PC-9 (cell line): ENCODE measurements at regions not wholly inside any gene's neighbourhood (a gene's known extent, or its start where the extent isn't known, plus 50 kb on each side); places are given as distances from the start of the nearest gene placed in this dataset.

Experiments
- BruUV-seq: library from RNA; stranded (reverse); fragments of 400-500 nt; replicated peaks from 2 replicates; lab custom pipeline; 2021; lab: Mats Ljungman, UMichigan
- CTCF ChIA-PET: fragments of 300-600 bp; sonication (Branson Sonifier 250); formaldehyde crosslinking; loops from one replicate; lab custom pipeline; 2022; ENCODE audit warnings: antibody characterized with exemption; lab: Charles Lee
- POLR2A ChIA-PET: fragments of 300-600 bp; sonication (Branson Sonifier 250); formaldehyde crosslinking; loops from one replicate; lab custom pipeline; 2022; ENCODE audit warnings: antibody characterized with exemption; ENCODE audit not compliant: unreplicated experiment; lab: Charles Lee
- DNase-seq, 2 experiments: peaks; one replicate each; pipeline versions ENCODE4 v3.0.0 to v3.0.0-alpha.2; 2015 to 2022; ENCODE audit warnings: mixed read lengths in 1 of 2
- H2AFZ ChIP-seq: fragments of 200-600 bp; sonication (generic); 2 replicates; pipeline ENCODE4 v1.8.1; 2017; ENCODE audit warnings: antibody characterized with exemption
- H3F3A ChIP-seq: fragments of 200-600 bp; sonication (generic); 2 replicates; pipeline ENCODE4 v1.8.1; 2017; ENCODE audit warnings: antibody characterized with exemption, mild to moderate bottlenecking, low read depth; ENCODE audit not compliant: insufficient read depth
- H3K27ac ChIP-seq: fragments of 200-600 bp; sonication (generic); 2 replicates; pipeline ENCODE4 v1.6.1; 2016; ENCODE audit warnings: mixed run types
- H3K27me3 ChIP-seq: fragments of 200-600 bp; sonication (generic); 2 replicates; pipeline ENCODE4 v1.6.1; 2016; ENCODE audit warnings: low read depth, mixed run types; ENCODE audit not compliant: insufficient read depth
- H3K36me3 ChIP-seq: fragments of 200-600 bp; sonication (generic); 2 replicates; pipeline ENCODE4 v1.6.1; 2016; ENCODE audit warnings: low read depth, mixed run types
- H3K4me1 ChIP-seq: fragments of 200-600 bp; sonication (generic); replicated peaks from 2 replicates; pipeline ENCODE4 v1.6.1; 2016; ENCODE audit warnings: mixed run types; ENCODE audit not compliant: insufficient read depth
- H3K4me2 ChIP-seq: fragments of 200-600 bp; sonication (generic); 2 replicates; pipeline ENCODE4 v1.6.1; 2017; ENCODE audit warnings: mixed run types
- H3K4me3 ChIP-seq: fragments of 200-600 bp; sonication (generic); 2 replicates; pipeline ENCODE4 v1.6.1; 2016; ENCODE audit warnings: mixed run types
- H3K79me2 ChIP-seq: fragments of 200-600 bp; sonication (generic); 2 replicates; pipeline ENCODE4 v1.6.1; 2017; ENCODE audit warnings: low read depth, mixed run types
- H3K9me2 ChIP-seq: fragments of 200-600 bp; sonication (generic); 2 replicates; pipeline ENCODE4 v1.8.1; 2017; ENCODE audit warnings: mild to moderate bottlenecking; ENCODE audit not compliant: insufficient read depth
- H3K9me3 ChIP-seq: fragments of 200-600 bp; sonication (generic); 2 replicates; pipeline ENCODE4 v1.8.1; 2016; ENCODE audit warnings: low read depth; ENCODE audit not compliant: insufficient read depth
- H4K20me1 ChIP-seq: fragments of 200-600 bp; sonication (generic); 2 replicates; pipeline ENCODE4 v1.8.1; 2017; ENCODE audit not compliant: insufficient read depth
- CTCF ChIP-seq: fragments of 200-600 bp; sonication (generic); conservative IDR thresholded peaks from 2 replicates; pipeline ENCODE4 v1.6.1; 2017; ENCODE audit warnings: mixed run types, antibody characterized with exemption, mild to moderate bottlenecking, moderate library complexity
- EZH2 ChIP-seq: fragments of 200-600 bp; sonication (generic); IDR thresholded peaks from 2 replicates; pipeline ENCODE4 v1.8.0; 2017; ENCODE audit warnings: antibody characterized with exemption, low read depth
- intact Hi-C: fragments of 100-400 bp; cut with micrococcal nuclease; formaldehyde crosslinking; loops from one replicate; pipeline ENCODE4 v1.10.0; 2022; ENCODE audit not compliant: unreplicated experiment

DNA sequence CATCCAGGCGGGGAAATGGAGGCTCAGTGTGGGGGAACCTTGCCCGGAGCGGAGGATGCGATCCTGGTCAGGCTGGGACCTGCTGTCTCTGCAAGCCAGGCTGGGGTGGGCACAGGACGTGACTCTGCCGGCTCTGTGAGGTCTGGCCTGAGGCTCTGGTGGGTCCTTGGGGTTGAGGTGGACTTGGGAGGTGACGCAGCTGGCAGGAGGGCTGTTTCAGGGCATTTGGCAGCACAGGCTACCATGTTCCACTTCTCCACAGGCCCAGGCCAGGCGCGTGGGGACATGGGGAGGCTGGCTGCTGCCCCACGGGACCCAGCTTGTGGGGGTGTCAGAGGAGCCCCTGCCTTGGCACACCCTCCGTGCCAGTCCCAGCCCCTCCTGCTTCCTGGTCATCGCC lies 1199.7 kb downstream of the BRD1 start:
- no TSS peak for BruUV-seq
- Histone ChIP-seq H3K9me3 (no peaks in the 10 kb centered on the region), H3F3A (no peaks in the 10 kb centered on the region), H3K4me3 (no peak overlapping the region), H3K36me3 (no peaks in the 10 kb centered on the region), H3K4me2 (no peak overlapping the region), H3K4me1 (no peaks in the 10 kb centered on the region), H3K27ac (no peak overlapping the region), H3K27me3 (peaks cover 94% of the 10 kb centered on the region), H3K9me2 (no peaks in the 10 kb centered on the region), H2AFZ (no peak overlapping the region), H3K79me2 (no peaks in the 10 kb centered on the region), H4K20me1 (no peaks in the 10 kb centered on the region; the same call in 1 of the 2 replicates)
- intact Hi-C loops, result no loop called here
- TF ChIP-seq CTCF, result no peak
- no peak for TF ChIP-seq EZH2
- ChIA-PET POLR2A (no interaction called here), CTCF (no interaction called here)
- no peak for DNase-seq

DNA sequence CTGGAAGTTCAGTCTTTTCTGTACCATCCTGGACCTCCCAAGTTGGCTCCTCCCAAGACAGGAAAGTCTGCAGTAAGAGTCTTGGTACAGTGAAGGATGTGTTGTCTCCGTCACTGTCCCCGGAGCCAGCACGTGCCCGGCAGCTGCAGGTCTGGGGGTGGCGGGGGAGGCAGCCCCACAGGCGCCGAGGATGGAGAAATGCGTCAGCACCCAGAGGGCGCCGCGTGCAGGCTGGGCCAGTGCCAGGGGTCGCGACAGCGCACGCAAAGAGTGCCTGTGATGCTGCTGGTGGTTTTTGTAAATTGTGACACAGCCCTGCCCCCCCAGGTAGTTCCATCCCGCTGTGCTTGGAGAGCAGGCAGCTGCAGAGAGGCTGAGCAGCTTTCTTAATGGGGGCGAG lies 1200.5 kb downstream of the BRD1 start:
- no TSS peak for BruUV-seq
- intact Hi-C loops, result no loop called here
- H3K9me3 ChIP-seq, result no peaks in the 10 kb centered on the region

GRCh38 chr22:48624401-48624800 lies 1203.3 kb downstream of the BRD1 start:
- POLR2A ChIA-PET, result no interaction called here
- Histone ChIP-seq H4K20me1 (no peaks in the 10 kb centered on the region), H3F3A (no peaks in the 10 kb centered on the region), H3K4me1 (no peaks in the 10 kb centered on the region), H3K4me3 (no peak overlapping the region), H3K9me3 (no peaks in the 10 kb centered on the region), H3K36me3 (no peaks in the 10 kb centered on the region), H3K79me2 (no peaks in the 10 kb centered on the region), H3K27ac (no peak overlapping the region), H3K4me2 (no peak overlapping the region), H3K27me3 (peaks cover 66% of the 10 kb centered on the region), H2AFZ (no peak overlapping the region), H3K9me2 (no peaks in the 10 kb centered on the region)
- CTCF ChIA-PET, result no interaction called here
- TF ChIP-seq EZH2, result no peak
- TF ChIP-seq CTCF, result no peak
- intact Hi-C loops, result no loop called here
- no peak for DNase-seq
- BruUV-seq, result no TSS peak

More for the DNA sequence above, 1200.5 kb downstream of the BRD1 start:
- no peak for TF ChIP-seq EZH2
- TF ChIP-seq CTCF, result no peak
- no peak overlapping the region for H2AFZ ChIP-seq
- H3K4me1 ChIP-seq, result no peaks in the 10 kb centered on the region
- H3K36me3 ChIP-seq, result no peaks in the 10 kb centered on the region
- no peak overlapping the region for H3K4me2 ChIP-seq
- DNase-seq, result no peak
- H3K27me3 ChIP-seq, result peaks cover 90% of the 10 kb centered on the region
- H3K27ac ChIP-seq, result no peak overlapping the region
- ChIA-PET CTCF (no interaction called here), POLR2A (no interaction called here)
- no peaks in the 10 kb centered on the region for H3F3A ChIP-seq
- no peaks in the 10 kb centered on the region for H3K79me2 ChIP-seq
- no peak overlapping the region for H3K4me3 ChIP-seq
- H4K20me1 ChIP-seq, result no peaks in the 10 kb centered on the region; the same call in 1 of the 2 replicates
- no peaks in the 10 kb centered on the region for H3K9me2 ChIP-seq
